ENCODE measurements at regions not wholly inside any gene's neighbourhood (a gene's known extent, or its start where the extent isn't known, plus 50 kb on each side); places are given as distances from the start of the nearest gene placed in this dataset.

GRCh38 chr3:30233913-30234646, 372.3 kb upstream of the TGFBR2 start:
- intact Hi-C loops (cut with micrococcal nuclease): no loop called here
- H3K4me3 ChIP-seq (replicated peaks in 1 of 3; ENCODE audit: low read depth in 2 of 3, low read length in 3 of 3): no peak overlapping the region
- no CpG with 5 or more reads among the region's 2 CpGs for WGBS (ENCODE audit: insufficient coverage)
- H3K79me2 ChIP-seq (ENCODE audit: insufficient read depth, low read length): no peaks in the 10 kb centered on the region
- no peak for TF ChIP-seq CTCF (IDR thresholded peaks at IDR 0.05)
- H3K9ac ChIP-seq (ENCODE audit: insufficient read depth, low read length, poor library complexity, severe bottlenecking): no peak overlapping the region
- Mint-ChIP-seq H3K27ac (no peak overlapping the region), H3K9me3 (peaks cover 0 to 2% (median 0%) of the 10 kb centered on the region in 7 donors), H3K36me3 (no peaks in the 10 kb centered on the region), H3K4me1 (peaks cover 16% of the 10 kb centered on the region), H3K27me3 (ENCODE audit: low read depth in 3 of 3) (peaks cover 0 to 1% (median 0%) of the 10 kb centered on the region in 3 donors), H3K4me3 (no peak overlapping the region)
- no peaks in the 10 kb centered on the region for H3K9me3 ChIP-seq (replicated peaks in 1 of 2; ENCODE audit: control insufficient read depth in 1 of 2, insufficient read depth in 1 of 2, low read length in 2 of 2)
- H3K4me1 ChIP-seq (ENCODE audit: control insufficient read depth in 1 of 2, insufficient read depth in 2 of 2, low read length in 2 of 2): peaks cover 12 to 14% of the 10 kb centered on the region in 2 donors
- no peaks in the 10 kb centered on the region for H3K36me3 ChIP-seq (replicated peaks in 1 of 2; ENCODE audit: control insufficient read depth in 1 of 2, insufficient read depth in 2 of 2, low read length in 2 of 2)
- H4K20me1 ChIP-seq (ENCODE audit: insufficient read depth, low read length): no peaks in the 10 kb centered on the region
- H3K27ac ChIP-seq (ENCODE audit: low read depth in 1 of 2, low read length in 2 of 2): no peak overlapping the region
- no peaks in the 10 kb centered on the region for H3K27me3 ChIP-seq (ENCODE audit: control insufficient read depth in 2 of 2, insufficient read depth in 2 of 2, low read length in 2 of 2)
- H3K4me2 ChIP-seq (replicated peaks; ENCODE audit: extremely low read depth, low read length, poor library complexity, severe bottlenecking): no peak overlapping the region
- no peak overlapping the region for H2AFZ ChIP-seq (ENCODE audit: insufficient read depth, low read depth, low read length, poor library complexity, severe bottlenecking)
- DNase-seq: no peak

- Histone ChIP-seq H3K9me3 (replicated peaks in 1 of 2; ENCODE audit: control insufficient read depth in 1 of 2, insufficient read depth in 1 of 2, low read length in 2 of 2) (no peaks in the 10 kb centered on the region), H3K36me3 (replicated peaks in 1 of 2; ENCODE audit: control insufficient read depth in 1 of 2, insufficient read depth in 2 of 2, low read length in 2 of 2) (no peaks in the 10 kb centered on the region), H3K4me3 (replicated peaks in 1 of 3; ENCODE audit: low read depth in 2 of 3, low read length in 3 of 3) (no peak overlapping the region), H3K4me1 (ENCODE audit: control insufficient read depth in 1 of 2, insufficient read depth in 2 of 2, low read length in 2 of 2) (peaks cover 11 to 13% of the 10 kb centered on the region in 2 donors), H4K20me1 (ENCODE audit: insufficient read depth, low read length) (no peaks in the 10 kb centered on the region), H3K27me3 (ENCODE audit: control insufficient read depth in 2 of 2, insufficient read depth in 2 of 2, low read length in 2 of 2) (no peaks in the 10 kb centered on the region), H2AFZ (ENCODE audit: insufficient read depth, low read depth, low read length, poor library complexity, severe bottlenecking) (no peak overlapping the region), H3K79me2 (ENCODE audit: insufficient read depth, low read length) (no peaks in the 10 kb centered on the region), H3K9ac (ENCODE audit: insufficient read depth, low read length, poor library complexity, severe bottlenecking) (no peak overlapping the region), H3K27ac (ENCODE audit: low read depth in 1 of 2, low read length in 2 of 2) (no peak overlapping the region), H3K4me2 (replicated peaks; ENCODE audit: extremely low read depth, low read length, poor library complexity, severe bottlenecking) (no peak overlapping the region)
- Mint-ChIP-seq H3K27me3 (ENCODE audit: low read depth in 3 of 3) (no peaks in the 10 kb centered on the region), H3K36me3 (no peaks in the 10 kb centered on the region), H3K4me3 (no peak overlapping the region), H3K27ac (no peak overlapping the region), H3K4me1 (peaks cover 16% of the 10 kb centered on the region), H3K9me3 (peaks cover 0 to 2% (median 0%) of the 10 kb centered on the region in 7 donors)
- no CpG with 5 or more reads among the region's 3 CpGs for WGBS (ENCODE audit: insufficient coverage)
- intact Hi-C loops (cut with micrococcal nuclease): no loop called here
- no peak for TF ChIP-seq CTCF (IDR thresholded peaks at IDR 0.05)
- DNase-seq: no peak
These were observed 370.4 kb upstream of the TGFBR2 start for GRCh38 chr3:30236011-30236410.

Measured in CD14-positive monocyte (primary cell).